ENCODE measurements at regions not wholly inside any gene's neighbourhood (a gene's known extent, or its start where the extent isn't known, plus 50 kb on each side); places are given as distances from the start of the nearest gene placed in this dataset.

DNA sequence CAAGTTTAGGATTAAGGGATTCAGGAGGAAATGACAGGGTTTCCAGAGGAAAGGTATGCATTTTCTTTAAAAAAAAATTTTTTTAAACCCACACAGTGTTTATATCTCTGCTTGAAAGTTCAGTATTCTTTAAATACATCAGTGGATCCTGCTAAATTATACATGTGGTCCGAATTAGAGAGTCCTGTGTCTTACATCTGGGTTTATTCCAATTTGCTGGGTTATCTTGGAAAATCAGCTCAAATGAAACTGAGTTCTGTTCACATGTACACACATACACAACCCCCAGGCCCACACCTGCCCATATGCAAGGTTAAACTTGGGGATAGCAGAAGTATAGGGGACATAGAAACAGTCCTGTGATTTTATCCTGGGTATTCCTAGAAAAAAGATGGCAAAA lies 493.7 kb downstream of the ZNF608 start:
- no peak for DNase-seq

DNA sequence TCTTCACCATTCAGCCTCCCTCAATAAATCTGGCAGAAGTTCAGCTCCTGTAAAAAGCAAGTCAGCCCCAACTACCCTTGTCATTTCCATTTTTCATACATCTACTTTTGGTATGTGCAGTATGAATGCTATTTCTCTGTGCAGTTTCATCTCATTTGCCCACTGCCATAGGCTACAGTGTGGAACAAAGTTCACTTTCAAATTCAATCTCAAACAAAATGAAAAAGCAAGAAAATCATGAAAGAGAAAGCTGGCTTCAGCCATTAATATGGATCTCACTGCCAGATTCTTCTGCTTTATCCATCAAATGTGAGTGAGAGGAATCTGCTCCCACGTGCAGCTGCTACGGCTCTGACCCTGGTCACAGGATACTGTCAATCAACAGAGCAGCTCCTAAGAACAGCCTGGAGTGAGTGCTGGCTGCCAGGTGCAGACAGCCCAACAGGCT lies 494.2 kb downstream of the ZNF608 start:
- DNase-seq = no peak

DNA sequence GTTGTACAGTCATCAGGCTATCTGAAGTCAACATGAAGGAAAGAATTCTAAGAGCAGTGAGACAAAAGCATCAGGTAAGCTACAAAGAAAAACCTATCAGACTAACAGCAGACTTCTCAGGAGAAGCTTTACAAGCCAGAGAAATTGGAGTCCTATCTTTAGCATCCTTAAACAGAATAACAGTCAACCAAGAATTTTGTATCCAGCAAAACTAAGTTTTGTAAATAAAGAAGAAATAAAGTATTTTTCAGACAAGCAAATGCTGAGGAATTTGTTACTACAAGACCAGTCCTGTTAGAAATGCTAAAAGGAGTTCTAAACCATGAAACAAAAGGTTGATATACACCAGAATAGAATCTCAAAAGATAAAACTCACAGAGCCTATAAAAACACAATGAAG lies 501.2 kb downstream of the ZNF608 start:
- DNase-seq = no peak

DNA sequence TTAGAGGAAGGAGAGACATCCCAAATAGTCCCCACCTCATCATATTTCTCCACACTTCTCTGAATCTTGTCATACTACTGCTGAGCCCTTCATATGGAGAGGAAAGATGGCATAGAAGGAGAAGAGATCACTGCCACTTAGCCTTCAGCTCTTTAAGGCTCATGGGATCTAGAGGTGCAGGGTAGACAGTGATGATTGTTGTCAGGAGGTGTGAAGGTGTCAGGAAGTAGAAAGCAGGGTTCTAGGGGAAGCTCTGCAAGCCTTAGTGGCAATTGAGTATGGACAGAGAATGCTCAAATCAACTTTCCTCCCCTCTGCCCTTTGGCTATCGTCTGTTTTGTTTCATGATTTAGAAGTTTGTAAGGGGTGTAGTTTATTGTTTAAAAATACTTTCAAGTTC lies 505.7 kb downstream of the ZNF608 start:
- no peak for DNase-seq

DNA sequence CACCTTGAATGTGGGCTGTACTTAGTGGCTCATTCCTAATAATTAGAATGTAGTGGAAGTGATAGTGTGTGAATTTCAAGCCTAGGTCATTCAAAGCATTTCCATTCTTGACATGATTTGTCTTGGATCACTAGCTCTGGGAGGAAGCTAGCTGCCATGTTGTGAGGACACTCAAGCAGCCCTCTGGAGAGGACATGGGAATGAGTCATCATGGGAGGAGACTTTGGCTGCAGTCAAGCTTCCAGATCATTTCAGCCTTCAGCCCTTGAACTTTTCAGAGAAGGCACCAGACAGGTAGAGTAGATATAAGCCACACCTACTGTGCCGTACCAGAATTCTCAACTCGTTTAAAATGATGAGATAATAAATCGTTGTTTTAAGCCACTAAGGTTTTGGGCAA lies 506.9 kb downstream of the ZNF608 start:
- no peak for DNase-seq

DNA sequence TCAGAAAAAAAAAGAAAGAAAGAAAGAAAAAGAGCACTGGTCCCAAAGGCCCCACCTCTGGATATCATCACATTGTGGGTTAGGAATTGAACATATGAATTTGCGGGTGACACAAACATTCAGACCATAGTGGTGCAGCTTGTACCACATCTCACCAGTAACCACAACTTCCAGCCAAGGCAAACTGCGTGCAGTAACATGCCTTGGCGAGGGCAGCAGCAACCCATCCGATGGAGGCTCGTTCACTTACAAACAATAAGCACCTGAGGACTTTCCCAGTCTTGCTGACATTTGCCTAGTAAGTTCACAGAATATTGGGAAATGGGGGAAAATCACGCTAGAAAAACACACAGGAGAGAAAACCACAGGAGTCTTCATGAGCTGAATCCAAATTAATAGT lies 508.1 kb downstream of the ZNF608 start:
- DNase-seq = no peak

DNA sequence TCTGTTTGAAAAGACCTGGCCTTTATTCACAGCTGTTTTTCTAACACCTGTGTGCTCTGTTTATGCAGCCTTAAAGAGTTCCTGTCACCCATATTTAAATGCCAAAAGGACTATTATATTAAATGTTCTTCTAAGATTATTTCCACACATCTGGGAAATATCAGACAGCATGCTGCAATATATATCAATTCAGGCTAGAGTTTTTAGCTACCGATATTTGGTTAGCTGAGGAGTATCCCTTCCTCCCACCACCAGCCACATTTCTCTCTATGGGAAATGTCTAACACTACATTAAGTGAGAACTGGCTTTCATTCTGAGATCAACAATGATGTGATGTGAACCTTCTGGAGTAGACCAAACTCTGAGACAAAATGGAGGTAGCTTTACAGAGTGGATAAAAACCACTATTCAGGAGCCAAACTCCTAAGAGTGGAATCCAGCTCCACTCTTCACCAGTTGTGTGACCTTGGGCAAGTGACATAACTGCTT lies 509.2 kb downstream of the ZNF608 start:
- no peak for DNase-seq

DNA sequence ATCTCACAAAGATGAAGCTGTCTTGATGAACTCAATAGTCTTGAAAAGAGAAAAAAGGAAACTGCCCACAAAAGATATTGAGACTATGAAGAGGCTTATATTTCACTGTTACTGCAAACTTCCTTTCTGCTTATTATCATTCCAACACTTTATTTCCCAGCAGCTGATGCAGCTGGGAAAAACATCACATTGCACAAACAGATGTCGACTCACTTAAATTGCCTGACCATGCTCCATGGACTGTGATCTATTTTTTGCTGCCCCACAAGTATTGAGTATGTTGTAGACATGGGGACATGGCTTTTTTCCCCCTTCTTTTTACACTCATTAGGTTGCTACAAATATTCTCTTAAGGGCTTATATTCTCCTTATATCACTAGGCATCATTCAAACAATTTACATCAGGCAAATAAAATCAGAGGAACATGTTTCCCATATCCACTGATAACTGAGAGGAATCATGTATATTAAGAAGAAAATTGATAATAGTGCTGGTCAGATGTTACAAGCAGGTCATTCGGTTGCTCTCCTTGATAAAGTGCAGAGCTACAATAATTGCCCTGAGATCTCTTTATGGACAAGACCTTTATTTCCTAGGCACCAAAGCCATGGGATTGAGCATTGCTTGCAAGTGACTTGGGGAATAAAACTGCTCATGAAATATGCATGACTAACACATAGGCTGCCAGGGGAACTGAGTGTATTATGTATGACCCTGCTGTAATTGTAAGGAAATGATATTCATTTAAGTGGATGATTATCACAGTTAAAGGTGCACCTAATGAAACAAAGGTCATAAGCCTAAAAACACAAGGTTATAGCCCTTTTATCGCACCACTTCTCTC lies 509.9 kb downstream of the ZNF608 start:
- no peak for DNase-seq

DNA sequence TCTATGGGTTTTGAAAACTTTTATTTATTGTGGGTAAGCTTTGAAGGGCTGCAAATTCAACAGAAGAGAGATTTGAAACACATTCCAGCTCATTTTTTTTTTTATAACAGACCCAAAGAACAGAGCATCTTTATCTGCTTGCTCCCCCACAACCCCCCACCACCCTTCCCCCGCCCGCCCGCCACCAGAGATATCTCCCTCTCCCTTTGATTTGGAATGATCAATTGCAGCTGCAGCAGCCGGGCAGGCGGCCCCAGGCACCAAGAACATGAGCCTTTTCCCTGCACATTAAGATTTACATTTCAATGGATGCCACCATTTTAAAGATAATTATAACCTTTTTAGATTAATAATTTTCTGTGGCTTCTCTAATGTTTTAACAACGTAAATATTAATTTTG lies 510.9 kb downstream of the ZNF608 start:
- no peak for DNase-seq

DNA sequence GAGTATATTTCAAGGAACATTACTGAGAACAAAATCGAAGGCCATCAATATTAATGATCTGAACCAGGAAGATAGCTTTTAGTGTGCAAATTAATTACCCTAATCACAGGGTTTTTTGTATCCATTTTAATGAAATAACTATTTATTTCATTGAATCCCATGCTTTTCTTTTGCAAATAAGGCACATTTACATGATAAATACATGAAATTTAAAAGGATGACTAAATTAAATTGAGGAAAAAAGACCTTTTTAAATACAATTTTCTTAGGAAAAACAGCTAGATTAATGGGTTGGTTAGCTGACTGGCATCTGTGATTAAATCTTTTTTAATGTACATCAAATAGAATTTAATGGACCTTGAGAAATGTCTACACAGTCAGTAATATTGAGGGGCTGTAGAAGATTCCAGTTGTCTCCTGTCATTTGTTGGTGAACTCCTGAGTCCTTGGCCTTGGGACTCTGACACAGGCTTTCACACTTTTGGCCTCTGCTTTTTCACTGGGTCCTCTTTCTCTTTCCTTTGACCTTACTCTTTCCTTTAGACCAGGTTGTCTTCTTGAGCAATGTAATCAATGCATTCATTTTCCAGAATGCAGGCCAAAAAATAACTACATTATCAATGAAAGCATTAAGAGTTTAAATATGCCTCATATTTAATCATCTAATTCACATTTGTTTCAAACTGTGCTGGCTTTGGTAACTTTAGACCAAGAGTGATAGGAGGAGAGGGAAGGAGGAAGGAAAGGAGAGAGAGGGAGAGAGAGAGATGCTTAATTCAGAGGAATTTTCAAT lies 511.5 kb downstream of the ZNF608 start:
- no peak for DNase-seq

DNA sequence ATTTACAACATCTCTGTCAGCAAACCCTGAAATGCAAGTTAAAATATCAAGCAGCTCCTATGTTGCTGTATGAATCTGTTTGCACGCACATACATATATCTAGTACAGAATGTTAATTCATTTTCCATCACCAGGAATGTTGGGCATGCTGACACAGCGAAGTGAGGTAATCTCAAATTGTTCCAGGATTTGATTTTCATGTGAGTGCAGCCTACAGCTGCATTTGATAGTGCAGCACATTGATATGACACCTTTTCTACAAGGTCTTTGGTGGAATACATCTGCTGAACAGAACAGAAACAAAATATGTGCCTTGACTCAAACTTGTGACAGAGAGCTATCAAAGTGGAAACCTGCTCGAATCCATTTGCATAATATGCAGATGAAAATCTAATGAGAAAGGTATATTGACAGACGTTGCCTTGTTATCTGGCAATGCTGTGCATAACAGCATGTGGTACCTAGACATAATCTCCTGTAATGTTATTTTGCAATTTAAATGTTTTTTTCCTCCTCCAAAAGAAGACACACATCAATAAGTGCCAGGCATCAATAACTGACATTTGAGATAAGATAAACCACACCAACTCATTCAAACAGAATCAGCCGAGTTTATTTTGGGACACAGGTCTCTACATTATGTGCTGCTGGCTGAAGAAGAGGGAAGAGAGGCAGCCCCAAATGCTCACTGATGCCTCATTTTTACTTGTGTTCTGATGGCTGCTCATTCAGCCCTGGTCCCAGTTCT lies 512.2 kb downstream of the ZNF608 start:
- no peak for DNase-seq

DNA sequence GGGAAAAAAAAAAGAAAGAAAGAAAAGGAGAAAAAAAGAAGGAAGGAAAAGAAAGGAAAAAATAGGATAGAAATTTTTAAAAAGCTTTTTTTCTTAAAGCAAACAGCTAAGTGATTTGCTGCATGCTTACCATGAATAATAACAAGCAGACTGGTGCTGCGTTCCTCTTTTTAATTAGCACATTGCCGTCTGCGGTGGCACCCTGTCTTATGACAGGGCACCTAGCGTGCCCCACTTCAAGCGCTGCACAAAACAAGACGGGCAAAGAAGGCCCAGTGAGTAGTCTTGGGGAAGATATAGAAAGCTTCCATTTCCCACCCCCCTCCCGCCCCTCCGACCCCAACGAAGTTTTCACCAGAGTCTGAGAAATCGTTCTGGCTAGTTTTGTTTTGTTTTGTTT lies 513.9 kb downstream of the ZNF608 start:
- no peak for DNase-seq

DNA sequence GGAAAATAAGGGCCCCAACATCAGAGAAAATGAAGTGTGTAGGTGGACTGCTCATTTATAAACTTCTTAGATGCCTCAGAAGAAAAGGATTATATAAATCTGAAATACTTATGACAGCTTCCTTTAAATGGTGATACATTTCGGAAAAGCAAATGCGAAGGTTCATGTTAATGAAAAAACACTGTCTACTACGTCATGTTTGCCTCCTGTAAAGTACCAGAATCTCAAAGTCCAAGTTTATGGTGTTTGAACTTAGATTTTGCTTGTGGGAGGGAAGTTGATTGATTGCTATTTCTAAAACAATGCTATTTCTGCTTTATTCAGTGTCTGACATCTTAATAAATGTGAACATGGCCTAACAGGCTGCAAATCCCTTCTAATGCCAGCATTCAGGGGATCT lies 514.6 kb downstream of the ZNF608 start:
- DNase-seq = no peak

DNA sequence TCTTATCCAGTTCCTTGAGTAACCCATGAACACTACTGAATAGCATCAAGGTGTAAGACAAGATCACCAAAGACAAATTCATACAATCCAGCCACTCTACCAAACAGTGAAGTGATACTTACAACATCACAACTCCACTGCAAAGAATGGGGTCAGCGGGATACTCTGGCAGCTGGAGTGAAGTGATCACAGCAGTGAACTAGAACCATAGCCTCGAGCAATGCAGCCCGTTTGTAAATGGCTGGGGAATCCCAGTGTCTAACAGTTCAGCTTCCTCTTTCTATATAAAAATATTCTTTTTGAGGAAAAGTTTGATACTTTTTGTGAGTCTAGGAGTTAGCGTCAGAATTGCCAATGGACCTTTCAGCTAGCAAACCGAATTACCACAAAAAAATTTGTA lies 515.2 kb downstream of the ZNF608 start:
- DNase-seq = no peak

DNA sequence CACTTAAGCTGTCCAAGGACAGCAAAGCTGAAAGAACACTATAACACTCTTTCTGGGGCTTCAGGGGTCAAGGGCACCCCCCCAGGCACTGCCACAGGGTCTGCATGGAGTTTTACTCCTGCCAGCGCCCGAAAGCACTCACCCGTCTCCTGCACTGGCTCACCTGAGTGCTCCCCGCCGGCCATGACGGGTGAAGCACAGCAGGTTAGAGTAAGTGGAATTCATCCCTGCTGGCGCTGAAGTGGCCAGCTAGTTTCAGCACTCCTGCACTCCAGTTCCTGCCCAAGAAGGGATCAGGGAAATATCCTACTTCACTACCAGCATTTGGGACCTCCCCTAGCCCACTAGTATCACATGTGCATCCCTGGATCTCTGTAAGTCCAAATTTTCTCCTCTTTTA lies 516.0 kb downstream of the ZNF608 start:
- no peak for DNase-seq

DNA sequence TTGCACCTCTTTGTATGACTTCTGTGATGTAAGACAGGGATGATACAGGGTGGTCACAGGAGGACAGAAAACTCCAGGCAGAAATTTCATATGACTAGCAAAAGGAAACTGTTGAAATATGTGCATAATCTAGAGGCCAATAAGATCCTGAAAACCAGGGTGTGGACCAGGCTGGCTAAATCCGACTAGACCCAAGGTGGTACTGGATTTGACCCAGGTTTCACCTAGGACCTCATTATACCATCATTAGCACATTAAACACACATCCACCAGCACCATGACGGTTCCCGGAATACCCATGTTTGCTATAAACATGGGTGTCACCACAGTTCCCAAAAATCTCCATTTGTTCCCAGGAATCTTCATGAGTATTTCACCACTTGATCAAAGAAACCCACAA lies 517.1 kb downstream of the ZNF608 start:
- no peak for DNase-seq

DNA sequence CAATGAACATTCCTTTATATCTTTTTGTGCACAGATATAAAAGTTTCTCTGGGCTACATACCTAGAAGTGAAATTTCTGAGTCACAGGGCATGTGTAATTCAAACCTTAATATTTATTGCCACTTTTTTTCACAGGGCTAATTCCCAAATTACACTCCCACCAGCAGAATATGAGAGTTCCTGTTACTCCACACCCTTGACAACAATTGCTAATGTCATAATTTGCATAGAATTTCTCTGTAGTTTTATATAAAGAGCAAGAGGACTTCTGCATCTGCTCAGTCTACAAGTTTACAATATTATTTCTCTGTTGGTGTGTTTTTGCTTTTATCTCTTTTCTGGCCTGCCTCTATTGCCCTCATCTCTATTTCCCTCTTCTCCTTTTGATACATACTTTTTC lies 518.5 kb downstream of the ZNF608 start:
- no peak for DNase-seq

DNA sequence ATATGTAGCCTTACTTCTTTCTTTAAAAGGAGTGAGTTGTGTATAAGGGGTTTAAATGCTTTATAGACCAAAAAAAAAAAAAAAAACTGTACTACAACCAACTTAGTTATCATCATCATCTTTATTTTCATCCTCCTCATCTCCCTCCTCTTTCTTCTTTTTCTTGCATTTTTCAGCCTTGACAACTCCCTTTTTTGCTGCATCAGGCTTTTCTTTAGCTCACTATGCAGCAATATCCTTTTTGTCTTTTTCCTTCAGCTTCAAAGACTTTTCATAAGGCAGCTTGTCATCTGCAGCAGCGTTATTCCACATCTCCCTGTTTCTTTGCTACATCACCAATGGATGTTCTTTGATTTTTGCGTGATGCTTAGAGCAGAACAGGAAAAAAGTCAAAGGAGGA lies 526.0 kb downstream of the ZNF608 start:
- no peak for DNase-seq

DNA sequence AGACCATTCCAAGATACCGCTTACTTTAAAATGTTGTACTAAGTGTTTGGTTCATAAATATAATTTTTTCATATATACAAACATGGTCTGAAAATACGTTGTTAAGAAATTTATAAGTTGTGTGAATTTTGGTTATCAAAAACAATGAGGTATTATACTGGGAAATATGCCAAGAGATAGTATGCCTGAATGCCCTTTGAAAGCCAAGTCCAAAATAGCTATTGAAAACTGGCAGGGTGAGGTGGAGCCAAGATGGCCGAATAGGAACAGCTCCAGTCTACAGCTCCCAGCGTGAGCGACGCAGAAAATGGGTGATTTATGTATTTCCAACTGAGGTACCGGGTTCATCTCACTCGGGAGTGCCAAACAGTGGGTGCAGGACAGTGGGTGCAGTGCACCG lies 533.5 kb downstream of the ZNF608 start:
- no peak for DNase-seq

DNA sequence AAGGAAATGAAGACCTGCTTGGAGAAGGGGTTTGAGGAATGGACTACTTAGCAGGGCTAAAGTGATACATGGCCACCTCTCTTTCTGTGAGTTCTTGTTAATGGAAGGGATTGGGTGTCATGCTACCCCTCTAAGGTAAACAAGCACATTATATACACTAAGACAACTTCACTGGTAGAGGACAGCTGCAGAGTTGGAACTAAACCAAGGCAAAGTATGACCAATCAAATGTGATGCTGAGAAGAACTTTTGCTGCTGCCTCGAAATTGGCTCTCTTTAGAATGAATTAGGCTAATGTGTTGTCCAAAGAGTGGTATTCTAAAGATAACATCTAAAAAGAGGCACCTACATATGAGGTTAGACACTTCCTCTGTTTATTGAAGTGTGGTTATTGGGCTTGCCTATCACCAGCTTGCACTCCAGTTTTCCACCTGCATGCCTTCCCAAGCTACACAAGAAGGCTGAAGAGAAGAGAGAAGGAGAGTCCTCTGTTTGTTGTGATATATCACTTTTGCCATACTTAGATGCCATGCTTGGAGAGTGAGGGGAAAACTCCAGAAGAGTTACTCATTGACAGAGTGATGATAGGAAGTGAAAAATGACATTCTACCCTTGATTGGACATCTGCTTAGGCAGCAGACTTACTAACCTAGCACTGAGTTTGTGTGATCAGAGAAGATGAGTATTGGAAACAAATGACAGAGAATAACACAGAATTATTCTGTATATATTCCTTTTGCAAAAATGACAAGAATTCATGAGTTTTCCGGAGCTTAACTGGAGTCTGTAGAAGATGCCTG lies 536.1 kb downstream of the ZNF608 start:
- no peak for DNase-seq

DNA sequence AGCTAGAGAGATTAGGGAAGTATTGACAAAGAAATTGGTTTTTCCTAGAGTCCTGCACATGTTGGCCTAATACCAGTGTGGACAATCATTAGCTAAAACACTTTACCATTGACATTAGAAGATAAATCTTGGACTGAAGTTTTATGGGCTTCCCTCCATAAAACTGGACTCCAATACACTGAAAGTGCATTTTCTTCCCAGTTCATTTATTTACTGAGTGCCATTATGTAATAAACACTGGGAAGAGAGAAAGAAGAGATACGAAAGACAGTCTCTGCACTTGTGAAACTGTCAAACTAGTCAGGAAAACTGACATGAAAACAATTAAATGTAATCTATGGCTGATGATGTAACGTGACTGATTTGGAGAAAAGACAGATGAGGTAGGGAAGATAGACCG lies 539.3 kb downstream of the ZNF608 start:
- no peak for DNase-seq

DNA sequence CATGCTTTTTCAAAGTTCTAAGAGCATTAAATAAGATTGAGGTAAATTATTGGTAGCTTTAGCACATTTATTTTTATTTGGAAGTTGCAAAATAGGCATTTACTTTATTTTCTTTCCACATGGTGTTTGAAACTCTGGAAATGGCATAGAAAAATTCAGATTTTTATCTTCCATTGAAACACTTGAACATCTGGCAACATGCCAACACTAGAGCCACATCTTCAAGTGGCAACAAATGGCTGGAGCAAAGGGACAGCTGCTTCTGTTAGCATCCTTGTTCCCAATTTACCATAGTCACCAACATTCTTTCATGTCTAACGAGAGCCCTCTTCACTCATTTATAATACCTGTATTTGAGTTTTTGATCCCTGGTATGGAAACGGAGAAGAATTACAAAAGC lies 539.9 kb downstream of the ZNF608 start:
- no peak for DNase-seq

DNA sequence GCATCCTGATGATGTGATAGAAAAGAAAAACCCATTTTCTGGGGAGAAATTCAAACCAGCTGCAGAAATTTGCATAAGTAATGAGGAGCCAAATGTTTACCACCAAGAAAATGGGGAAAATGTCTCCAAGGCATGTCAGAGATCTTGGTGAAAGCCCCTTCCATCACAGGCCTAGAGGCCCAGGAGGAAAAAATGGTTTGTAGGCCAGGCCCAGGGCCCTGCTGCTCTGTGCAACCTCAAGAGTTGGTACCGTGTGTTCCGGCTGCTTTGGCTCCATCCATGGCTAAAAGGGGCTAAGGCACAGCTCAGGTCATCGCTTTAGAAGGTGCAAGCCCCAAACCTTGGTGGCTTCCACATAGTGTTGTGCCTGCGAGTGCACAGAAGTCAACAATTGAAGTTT lies 543.1 kb downstream of the ZNF608 start:
- DNase-seq = no peak

Measured in CD4-positive, alpha-beta T cell treated with Interleukin-12 subunit alpha and Interleukin-12 subunit beta, for 1 hour (primary cell).